ENCODE measurements at regions not wholly inside any gene's neighbourhood (a gene's known extent, or its start where the extent isn't known, plus 50 kb on each side); places are given as distances from the start of the nearest gene placed in this dataset.
A peak's percentile ranks its signal among the peaks of the same experiment; 100 is the strongest.

- no peaks in the 10 kb centered on the region for H3K9me3 ChIP-seq (ENCODE audit: control insufficient read depth, insufficient read depth, low read length)
- H3K4me1 ChIP-seq (ENCODE audit: insufficient read depth, low read length): no peaks in the 10 kb centered on the region
- no peak overlapping the region for H3K9ac ChIP-seq (ENCODE audit: low read depth, low read length)
- H3K36me3 ChIP-seq (ENCODE audit: insufficient read depth, low read length): no peaks in the 10 kb centered on the region
Measured at GRCh38 chr19:32220951-32221350, 124.5 kb upstream of the ZNF507 start.

- no peaks in the 10 kb centered on the region for H3K4me1 ChIP-seq (ENCODE audit: insufficient read depth, low read length)
- no peak overlapping the region for H3K9ac ChIP-seq (ENCODE audit: low read depth, low read length)
- no peaks in the 10 kb centered on the region for H3K36me3 ChIP-seq (ENCODE audit: insufficient read depth, low read length)
- no peaks in the 10 kb centered on the region for H3K9me3 ChIP-seq (ENCODE audit: control insufficient read depth, insufficient read depth, low read length)
Measured at GRCh38 chr19:32222556-32222955, 122.9 kb upstream of the ZNF507 start.

- H3K9me3 ChIP-seq (ENCODE audit: control insufficient read depth, insufficient read depth, low read length): no peaks in the 10 kb centered on the region
- H3K9ac ChIP-seq (ENCODE audit: low read depth, low read length): no peak overlapping the region
- H3K4me1 ChIP-seq (ENCODE audit: insufficient read depth, low read length): no peaks in the 10 kb centered on the region
- no peaks in the 10 kb centered on the region for H3K36me3 ChIP-seq (ENCODE audit: insufficient read depth, low read length)
Measured at GRCh38 chr19:32223106-32223505, 122.3 kb upstream of the ZNF507 start.

GRCh38 chr19:32223595-32224370, 121.6 kb upstream of the ZNF507 start:
- Histone ChIP-seq H3K4me1 (ENCODE audit: insufficient read depth, low read length) (no peaks in the 10 kb centered on the region), H3K9ac (ENCODE audit: low read depth, low read length) (peak overlapping the region; percentile 53; the same call in 1 of the 2 replicates), H3K36me3 (ENCODE audit: insufficient read depth, low read length) (no peaks in the 10 kb centered on the region), H3K9me3 (ENCODE audit: control insufficient read depth, insufficient read depth, low read length) (no peaks in the 10 kb centered on the region)

- Histone ChIP-seq H3K9ac (ENCODE audit: low read depth, low read length) (peak overlapping the region; percentile 53; the same call in 1 of the 2 replicates), H3K4me1 (ENCODE audit: insufficient read depth, low read length) (no peaks in the 10 kb centered on the region), H3K36me3 (ENCODE audit: insufficient read depth, low read length) (no peaks in the 10 kb centered on the region), H3K9me3 (ENCODE audit: control insufficient read depth, insufficient read depth, low read length) (no peaks in the 10 kb centered on the region)
Measured at GRCh38 chr19:32224371-32225244, 120.8 kb upstream of the ZNF507 start.

- Histone ChIP-seq H3K36me3 (ENCODE audit: insufficient read depth, low read length) (no peaks in the 10 kb centered on the region), H3K9me3 (ENCODE audit: control insufficient read depth, insufficient read depth, low read length) (no peaks in the 10 kb centered on the region), H3K9ac (ENCODE audit: low read depth, low read length) (no peak overlapping the region)
Measured at GRCh38 chr19:32227561-32228165, 117.7 kb upstream of the ZNF507 start.

GRCh38 chr19:32230441-32230840, 115.0 kb upstream of the ZNF507 start:
- H3K9me3 ChIP-seq (ENCODE audit: control insufficient read depth, insufficient read depth, low read length): no peaks in the 10 kb centered on the region
- no peak overlapping the region for H3K9ac ChIP-seq (ENCODE audit: low read depth, low read length)

More at GRCh38 chr19:32227561-32228165, 117.7 kb upstream of the ZNF507 start:
- no peaks in the 10 kb centered on the region for H3K4me1 ChIP-seq (ENCODE audit: insufficient read depth, low read length)

GRCh38 chr19:32231020-32231419, 114.4 kb upstream of the ZNF507 start:
- Histone ChIP-seq H3K9ac (ENCODE audit: low read depth, low read length) (no peak overlapping the region), H3K9me3 (ENCODE audit: control insufficient read depth, insufficient read depth, low read length) (no peaks in the 10 kb centered on the region), H3K4me1 (ENCODE audit: insufficient read depth, low read length) (no peaks in the 10 kb centered on the region), H3K36me3 (ENCODE audit: insufficient read depth, low read length) (no peaks in the 10 kb centered on the region)

More at GRCh38 chr19:32230441-32230840, 115.0 kb upstream of the ZNF507 start:
- H3K36me3 ChIP-seq (ENCODE audit: insufficient read depth, low read length): no peaks in the 10 kb centered on the region
- H3K4me1 ChIP-seq (ENCODE audit: insufficient read depth, low read length): no peaks in the 10 kb centered on the region

- H3K9ac ChIP-seq (ENCODE audit: low read depth, low read length): no peak overlapping the region
Measured at GRCh38 chr19:32231691-32232090, 113.7 kb upstream of the ZNF507 start.

GRCh38 chr19:32232449-32232848, 113.0 kb upstream of the ZNF507 start:
- H3K4me1 ChIP-seq (ENCODE audit: insufficient read depth, low read length): no peaks in the 10 kb centered on the region
- H3K9ac ChIP-seq (ENCODE audit: low read depth, low read length): no peak overlapping the region
- no peaks in the 10 kb centered on the region for H3K36me3 ChIP-seq (ENCODE audit: insufficient read depth, low read length)
- H3K9me3 ChIP-seq (ENCODE audit: control insufficient read depth, insufficient read depth, low read length): no peaks in the 10 kb centered on the region

More at GRCh38 chr19:32231691-32232090, 113.7 kb upstream of the ZNF507 start:
- Histone ChIP-seq H3K9me3 (ENCODE audit: control insufficient read depth, insufficient read depth, low read length) (no peaks in the 10 kb centered on the region), H3K4me1 (ENCODE audit: insufficient read depth, low read length) (no peaks in the 10 kb centered on the region), H3K36me3 (ENCODE audit: insufficient read depth, low read length) (no peaks in the 10 kb centered on the region)

- no peaks in the 10 kb centered on the region for H3K4me1 ChIP-seq (ENCODE audit: insufficient read depth, low read length)
- no peaks in the 10 kb centered on the region for H3K9me3 ChIP-seq (ENCODE audit: control insufficient read depth, insufficient read depth, low read length)
- H3K9ac ChIP-seq (ENCODE audit: low read depth, low read length): no peak overlapping the region
- no peaks in the 10 kb centered on the region for H3K36me3 ChIP-seq (ENCODE audit: insufficient read depth, low read length)
Measured at GRCh38 chr19:32233091-32233490, 112.3 kb upstream of the ZNF507 start.

GRCh38 chr19:32233885-32234284, 111.5 kb upstream of the ZNF507 start:
- H3K9ac ChIP-seq (ENCODE audit: low read depth, low read length): no peak overlapping the region
- no peaks in the 10 kb centered on the region for H3K9me3 ChIP-seq (ENCODE audit: control insufficient read depth, insufficient read depth, low read length)
- no peaks in the 10 kb centered on the region for H3K4me1 ChIP-seq (ENCODE audit: insufficient read depth, low read length)
- no peaks in the 10 kb centered on the region for H3K36me3 ChIP-seq (ENCODE audit: insufficient read depth, low read length)

GRCh38 chr19:32234663-32235217, 110.7 kb upstream of the ZNF507 start:
- H3K4me1 ChIP-seq (ENCODE audit: insufficient read depth, low read length): no peaks in the 10 kb centered on the region
- no peaks in the 10 kb centered on the region for H3K36me3 ChIP-seq (ENCODE audit: insufficient read depth, low read length)
- no peak overlapping the region for H3K9ac ChIP-seq (ENCODE audit: low read depth, low read length)
- H3K9me3 ChIP-seq (ENCODE audit: control insufficient read depth, insufficient read depth, low read length): no peaks in the 10 kb centered on the region

GRCh38 chr19:32238076-32238475, 107.3 kb upstream of the ZNF507 start:
- no peaks in the 10 kb centered on the region for H3K36me3 ChIP-seq (ENCODE audit: insufficient read depth, low read length)
- H3K9me3 ChIP-seq (ENCODE audit: control insufficient read depth, insufficient read depth, low read length): no peaks in the 10 kb centered on the region
- H3K4me1 ChIP-seq (ENCODE audit: insufficient read depth, low read length): no peaks in the 10 kb centered on the region
- H3K9ac ChIP-seq (ENCODE audit: low read depth, low read length): no peak overlapping the region

All from ES-I3 (cell line).